ENCODE measurements at regions not wholly inside any gene's neighbourhood (a gene's known extent, or its start where the extent isn't known, plus 50 kb on each side); places are given as distances from the start of the nearest gene placed in this dataset.

DNA sequence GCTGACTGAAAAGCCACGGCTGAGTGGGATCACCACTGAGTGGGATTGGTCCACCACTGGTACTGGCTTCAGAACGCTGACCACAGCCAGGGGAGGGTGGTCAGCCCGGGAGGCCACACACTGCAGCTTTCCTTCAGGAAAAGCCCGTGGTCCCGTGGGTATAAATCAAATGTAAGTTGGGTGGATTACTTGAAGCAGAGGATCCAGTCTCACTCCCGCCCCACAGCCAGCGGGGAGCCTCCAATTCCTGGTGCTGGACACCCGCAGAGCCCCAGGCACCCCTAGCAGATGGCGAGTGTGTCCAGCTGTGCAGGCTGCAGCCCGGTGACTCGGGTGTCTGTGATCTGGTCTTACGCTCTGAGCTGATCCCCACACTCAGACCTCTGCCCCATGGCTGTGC, 231.1 kb upstream of the ZNF32 start:
- TF ChIP-seq, protein P1, sequence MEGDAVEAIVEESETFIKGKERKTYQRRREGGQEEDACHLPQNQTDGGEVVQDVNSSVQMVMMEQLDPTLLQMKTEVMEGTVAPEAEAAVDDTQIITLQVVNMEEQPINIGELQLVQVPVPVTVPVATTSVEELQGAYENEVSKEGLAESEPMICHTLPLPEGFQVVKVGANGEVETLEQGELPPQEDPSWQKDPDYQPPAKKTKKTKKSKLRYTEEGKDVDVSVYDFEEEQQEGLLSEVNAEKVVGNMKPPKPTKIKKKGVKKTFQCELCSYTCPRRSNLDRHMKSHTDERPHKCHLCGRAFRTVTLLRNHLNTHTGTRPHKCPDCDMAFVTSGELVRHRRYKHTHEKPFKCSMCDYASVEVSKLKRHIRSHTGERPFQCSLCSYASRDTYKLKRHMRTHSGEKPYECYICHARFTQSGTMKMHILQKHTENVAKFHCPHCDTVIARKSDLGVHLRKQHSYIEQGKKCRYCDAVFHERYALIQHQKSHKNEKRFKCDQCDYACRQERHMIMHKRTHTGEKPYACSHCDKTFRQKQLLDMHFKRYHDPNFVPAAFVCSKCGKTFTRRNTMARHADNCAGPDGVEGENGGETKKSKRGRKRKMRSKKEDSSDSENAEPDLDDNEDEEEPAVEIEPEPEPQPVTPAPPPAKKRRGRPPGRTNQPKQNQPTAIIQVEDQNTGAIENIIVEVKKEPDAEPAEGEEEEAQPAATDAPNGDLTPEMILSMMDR (IDR thresholded peaks at IDR 0.05): no peak
- no peak overlapping the region for H3K27ac ChIP-seq
- DNase-seq: no peak

DNA sequence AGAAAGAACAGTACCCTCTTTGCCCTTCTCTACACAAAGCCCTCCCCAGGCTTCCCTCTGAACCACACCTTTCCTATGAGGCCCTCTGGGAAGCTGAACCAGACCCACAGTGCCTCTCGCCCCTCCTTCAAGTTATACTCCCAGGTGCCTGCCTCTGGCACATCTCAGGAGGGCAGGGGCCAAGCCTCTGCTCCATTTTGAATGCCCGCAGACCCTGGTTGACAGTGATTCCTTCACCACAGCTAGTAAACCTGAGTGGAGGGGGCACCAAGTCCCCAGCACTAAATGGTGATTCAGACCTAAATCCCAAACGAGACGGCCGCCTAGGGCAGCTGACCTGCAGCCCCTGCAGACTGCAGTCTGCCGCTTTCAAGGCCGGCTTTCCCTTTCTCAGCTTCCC, 230.5 kb upstream of the ZNF32 start:
- H3K4me1 ChIP-seq: no peaks in the 10 kb centered on the region
- H3K27ac ChIP-seq: no peak overlapping the region
- TF ChIP-seq, protein P1 (IDR thresholded peaks at IDR 0.05): no peak
- H3K9me3 ChIP-seq: no peaks in the 10 kb centered on the region
- no peak overlapping the region for H3K4me3 ChIP-seq
- no peaks in the 10 kb centered on the region for H3K27me3 ChIP-seq
- no peaks in the 10 kb centered on the region for H3K36me3 ChIP-seq
- DNase-seq: no peak
- no peak overlapping the region for H3K9ac ChIP-seq (ENCODE audit: low read depth in 2 of 2, low read length in 2 of 2)
- intact Hi-C loops (cut with DNase I): no loop called here

More for the DNA sequence above, 231.1 kb upstream of the ZNF32 start:
- Histone ChIP-seq H3K27me3 (no peaks in the 10 kb centered on the region), H3K36me3 (no peaks in the 10 kb centered on the region), H3K9ac (ENCODE audit: low read depth in 2 of 2, low read length in 2 of 2) (no peak overlapping the region), H3K9me3 (no peaks in the 10 kb centered on the region), H3K4me3 (no peak overlapping the region), H3K4me1 (no peaks in the 10 kb centered on the region)
- intact Hi-C loops (cut with DNase I): no loop called here

DNA sequence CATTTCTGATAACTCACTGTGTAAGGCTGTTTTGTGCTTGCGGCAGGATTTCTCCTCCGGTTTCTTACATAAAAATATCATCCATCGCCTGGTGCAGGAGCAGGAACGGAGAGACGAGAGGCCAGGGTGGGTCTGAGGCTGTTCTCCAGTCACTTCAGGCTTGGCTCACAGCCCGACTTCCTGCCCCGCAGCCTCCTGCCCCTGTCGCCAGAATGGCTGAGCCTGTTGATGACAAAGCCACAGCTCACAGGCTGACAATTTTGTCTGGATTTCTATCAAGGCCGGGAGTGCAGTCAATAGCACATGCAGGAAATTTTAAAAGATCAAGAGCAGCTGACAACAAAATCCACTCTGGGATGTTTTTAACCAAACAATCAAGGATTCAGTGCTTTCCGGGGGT, 229.7 kb upstream of the ZNF32 start:
- H3K9ac ChIP-seq (ENCODE audit: low read depth in 2 of 2, low read length in 2 of 2): no peak overlapping the region
- intact Hi-C loops (cut with DNase I): no loop called here

DNA sequence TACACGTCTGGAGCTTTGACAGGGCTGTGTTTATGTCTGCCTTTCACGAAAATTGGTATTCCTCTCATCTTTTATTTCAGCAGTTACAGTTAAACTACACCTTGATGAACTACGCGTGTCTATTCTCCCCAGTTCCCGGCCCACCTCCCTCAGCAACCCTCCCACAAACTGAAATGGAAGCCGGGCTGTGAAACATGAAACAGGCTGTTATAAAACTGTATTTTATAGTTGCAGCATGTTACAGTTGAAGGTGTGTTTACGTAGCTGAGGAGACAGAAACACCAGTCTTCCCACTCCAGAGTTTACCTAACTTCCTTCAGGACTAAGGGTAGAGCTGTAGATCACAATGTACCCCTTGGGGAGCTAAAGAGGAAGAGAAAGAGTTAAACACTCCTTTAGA, 228.3 kb upstream of the ZNF32 start:
- Histone ChIP-seq H3K9ac (ENCODE audit: low read depth in 2 of 2, low read length in 2 of 2) (no peak overlapping the region), H3K4me1 (no peaks in the 10 kb centered on the region)
- intact Hi-C loops (cut with DNase I): no loop called here

More for the DNA sequence above, 229.7 kb upstream of the ZNF32 start:
- Histone ChIP-seq H3K4me3 (no peak overlapping the region), H3K9me3 (no peaks in the 10 kb centered on the region), H3K27ac (no peak overlapping the region), H3K4me1 (no peaks in the 10 kb centered on the region), H3K27me3 (no peaks in the 10 kb centered on the region), H3K36me3 (no peaks in the 10 kb centered on the region)
- TF ChIP-seq, protein P1 (IDR thresholded peaks at IDR 0.05): no peak
- DNase-seq: no peak

DNA sequence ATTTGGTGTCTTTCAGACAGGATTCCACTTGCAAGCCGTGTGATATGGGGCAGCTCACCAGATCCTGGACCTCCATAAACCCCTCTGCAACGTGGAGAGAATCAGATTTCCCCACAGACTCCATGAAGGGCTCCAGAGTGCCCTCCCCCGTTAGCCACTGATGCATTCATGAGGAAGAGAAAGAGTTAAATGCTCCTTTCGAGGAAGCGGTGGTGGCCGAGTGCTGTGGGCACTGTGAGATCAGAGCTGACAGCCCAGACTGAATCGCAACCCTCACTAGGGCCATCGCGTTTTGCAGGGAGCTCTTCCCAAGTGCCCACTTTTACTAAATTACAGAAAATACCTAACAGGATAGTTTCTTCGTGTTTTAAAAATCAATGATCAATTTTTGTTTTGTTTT, 226.3 kb upstream of the ZNF32 start:
- H3K27me3 ChIP-seq: no peaks in the 10 kb centered on the region
- DNase-seq: no peak
- no peak overlapping the region for H3K27ac ChIP-seq
- no peak overlapping the region for H3K4me3 ChIP-seq
- TF ChIP-seq, protein P1 (IDR thresholded peaks at IDR 0.05): no peak
- H3K9me3 ChIP-seq: no peaks in the 10 kb centered on the region
- intact Hi-C loops (cut with DNase I): no loop called here
- no peak overlapping the region for H3K9ac ChIP-seq (ENCODE audit: low read depth in 2 of 2, low read length in 2 of 2)
- H3K4me1 ChIP-seq: no peaks in the 10 kb centered on the region
- H3K36me3 ChIP-seq: no peaks in the 10 kb centered on the region

More for the DNA sequence above, 228.3 kb upstream of the ZNF32 start:
- H3K4me3 ChIP-seq: no peak overlapping the region
- no peak for DNase-seq
- TF ChIP-seq, protein P1 (IDR thresholded peaks at IDR 0.05): no peak
- H3K9me3 ChIP-seq: no peaks in the 10 kb centered on the region
- H3K27me3 ChIP-seq: no peaks in the 10 kb centered on the region
- no peak overlapping the region for H3K27ac ChIP-seq
- H3K36me3 ChIP-seq: no peaks in the 10 kb centered on the region

DNA sequence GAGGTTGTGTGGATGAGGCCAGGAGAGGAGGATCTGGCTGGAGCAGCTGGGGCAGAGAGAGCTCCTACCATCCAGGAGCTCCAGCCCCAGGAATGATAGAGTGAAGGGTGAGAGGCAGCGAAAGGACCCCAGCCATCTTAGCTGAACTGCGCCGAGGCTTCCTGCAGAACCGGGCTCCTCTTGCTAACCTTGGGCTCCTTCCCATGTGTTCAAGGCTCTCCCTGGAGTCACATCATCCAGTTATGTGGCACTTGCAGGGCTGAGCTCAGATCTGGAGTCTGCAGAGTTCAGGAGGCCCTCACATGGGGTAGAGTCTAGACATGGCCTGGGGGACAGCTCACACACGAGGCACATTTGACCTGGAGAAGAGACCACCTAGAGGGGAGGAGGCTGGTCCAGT, 225.0 kb upstream of the ZNF32 start:
- no peak for DNase-seq
- intact Hi-C loops (cut with DNase I): no loop called here
- Histone ChIP-seq H3K27ac (no peak overlapping the region), H3K4me3 (no peak overlapping the region), H3K36me3 (no peaks in the 10 kb centered on the region), H3K9me3 (no peaks in the 10 kb centered on the region), H3K27me3 (no peaks in the 10 kb centered on the region), H3K4me1 (no peaks in the 10 kb centered on the region), H3K9ac (ENCODE audit: low read depth in 2 of 2, low read length in 2 of 2) (no peak overlapping the region)
- TF ChIP-seq, protein P1 (IDR thresholded peaks at IDR 0.05): no peak
